ENCODE measurements at regions not wholly inside any gene's neighbourhood (a gene's known extent, or its start where the extent isn't known, plus 50 kb on each side); places are given as distances from the start of the nearest gene placed in this dataset.
A peak's percentile ranks its signal among the peaks of the same experiment; 100 is the strongest.

- intact Hi-C loops (cut with DNase I): no loop called here
Measured at GRCh38 chr14:106841701-106842100, 1315.3 kb downstream of the TMEM121 start.

GRCh38 chr14:106842687-106843086, 1316.3 kb downstream of the TMEM121 start:
- no peaks in the 10 kb centered on the region for H3K36me3 ChIP-seq (replicated peaks in 1 of 2)
- H3K27ac ChIP-seq: peak overlapping the region in 1 of 5 donors; percentile 68
- no peak overlapping the region for H3K4me3 ChIP-seq
- H3K9me3 ChIP-seq (replicated peaks in 1 of 3): no peaks in the 10 kb centered on the region
- no peaks in the 10 kb centered on the region for H3K27me3 ChIP-seq
- TF ChIP-seq CTCF (IDR thresholded peaks at IDR 0.05): peak in 4 of 6 experiments; percentile 18 to 30 (median 25)
- no peak for TF ChIP-seq POLR2A (IDR thresholded peaks at IDR 0.05)
- intact Hi-C loops (cut with DNase I): no loop called here
- peak in 1 of 7 donors; percentile 31 for DNase-seq
- H3K4me1 ChIP-seq (replicated peaks in 1 of 2): peaks cover 3 to 15% of the 10 kb centered on the region in 2 donors
- WGBS, 4 donors: 85 to 87% (median 85%) methylated on average over 6 of the region's 6 CpGs

More at GRCh38 chr14:106841701-106842100, 1315.3 kb downstream of the TMEM121 start:
- no peaks in the 10 kb centered on the region for H3K36me3 ChIP-seq (replicated peaks in 1 of 2)
- no peaks in the 10 kb centered on the region for H3K9me3 ChIP-seq (replicated peaks in 1 of 3)
- peaks cover 3 to 15% of the 10 kb centered on the region in 2 donors for H3K4me1 ChIP-seq (replicated peaks in 1 of 2)
- WGBS, 4 donors: 21 to 39% (median 35%) methylated on average over 3 of the region's 3 CpGs
- TF ChIP-seq POLR2A (IDR thresholded peaks at IDR 0.05) (no peak), CTCF (IDR thresholded peaks at IDR 0.05) (no peak)
- no peak overlapping the region for H3K4me3 ChIP-seq
- peak overlapping the region in 2 of 5 donors; percentile 41 to 68 for H3K27ac ChIP-seq
- no peaks in the 10 kb centered on the region for H3K27me3 ChIP-seq
- DNase-seq: peak; percentile 37 to 74 (median 66)

GRCh38 chr14:106843386-106843785, 1317.0 kb downstream of the TMEM121 start:
- TF ChIP-seq CTCF (IDR thresholded peaks at IDR 0.05) (no peak), POLR2A (IDR thresholded peaks at IDR 0.05) (no peak)
- Histone ChIP-seq H3K9me3 (replicated peaks in 1 of 3) (no peaks in the 10 kb centered on the region), H3K36me3 (replicated peaks in 1 of 2) (no peaks in the 10 kb centered on the region), H3K4me1 (replicated peaks in 1 of 2) (peaks cover 5 to 15% of the 10 kb centered on the region in 2 donors), H3K27ac (peak overlapping the region in 2 of 5 donors; percentile 86 to 91), H3K4me3 (peak overlapping the region in 1 of 4 donors; percentile 47), H3K27me3 (no peaks in the 10 kb centered on the region)
- no peak for DNase-seq
- 53 to 62% (median 56%) methylated on average over 6 of the region's 6 CpGs for WGBS, 4 donors
- intact Hi-C loops (cut with DNase I): no loop called here

GRCh38 chr14:106843951-106844483, 1317.6 kb downstream of the TMEM121 start:
- no peaks in the 10 kb centered on the region for H3K27me3 ChIP-seq
- intact Hi-C loops (cut with DNase I): no loop called here
- 41 to 59% (median 44%) methylated on average over 14 of the region's 14 CpGs for WGBS, 4 donors
- peak overlapping the region; percentile 24 to 91 (median 71) for H3K27ac ChIP-seq
- H3K36me3 ChIP-seq (replicated peaks in 1 of 2): no peaks in the 10 kb centered on the region
- H3K4me1 ChIP-seq (replicated peaks in 1 of 2): peaks cover 8 to 15% of the 10 kb centered on the region in 2 donors
- H3K9me3 ChIP-seq (replicated peaks in 1 of 3): no peaks in the 10 kb centered on the region
- TF ChIP-seq POLR2A (IDR thresholded peaks at IDR 0.05) (no peak), CTCF (IDR thresholded peaks at IDR 0.05) (no peak)
- H3K4me3 ChIP-seq: peak overlapping the region in 3 of 4 donors; percentile 0 to 47 (median 5)
- DNase-seq: peak in 2 of 7 donors; percentile 23 to 40
